HG03354 (cell line): ENCODE measurements at regions not wholly inside any gene's neighbourhood (a gene's known extent, or its start where the extent isn't known, plus 50 kb on each side); places are given as distances from the start of the nearest gene placed in this dataset.
"Not testable (repeated sequence)": the region's sequence is repeated elsewhere in the genome, so short reads cannot be mapped to it uniquely, and the experiment has no call there.

Experiments used
- ATAC-seq: cut with Tn5 transposase; IDR thresholded peaks from one replicate; pipeline ENCODE4 v1.9.1; 2021; ENCODE audit warnings: mild to moderate bottlenecking; ENCODE audit not compliant: unreplicated experiment, poor library complexity, severe bottlenecking

DNA sequence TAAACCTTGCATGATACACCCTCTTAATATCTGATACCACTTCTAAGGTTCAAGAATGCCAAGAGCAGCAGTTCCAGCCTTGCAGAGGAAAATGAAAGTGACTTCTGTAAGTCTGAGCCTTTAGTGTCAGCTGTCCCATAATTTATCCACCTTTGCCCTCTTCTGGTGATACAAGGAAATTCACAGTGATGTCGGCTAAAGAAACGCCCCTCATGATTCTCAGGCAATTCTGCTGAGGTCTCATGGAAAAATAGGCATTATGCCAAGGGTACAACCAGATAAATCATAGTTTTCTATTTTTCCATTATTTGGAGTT lies 172.2 kb upstream of the CXCL13 start:
- ATAC-seq = peak; percentile 94

DNA sequence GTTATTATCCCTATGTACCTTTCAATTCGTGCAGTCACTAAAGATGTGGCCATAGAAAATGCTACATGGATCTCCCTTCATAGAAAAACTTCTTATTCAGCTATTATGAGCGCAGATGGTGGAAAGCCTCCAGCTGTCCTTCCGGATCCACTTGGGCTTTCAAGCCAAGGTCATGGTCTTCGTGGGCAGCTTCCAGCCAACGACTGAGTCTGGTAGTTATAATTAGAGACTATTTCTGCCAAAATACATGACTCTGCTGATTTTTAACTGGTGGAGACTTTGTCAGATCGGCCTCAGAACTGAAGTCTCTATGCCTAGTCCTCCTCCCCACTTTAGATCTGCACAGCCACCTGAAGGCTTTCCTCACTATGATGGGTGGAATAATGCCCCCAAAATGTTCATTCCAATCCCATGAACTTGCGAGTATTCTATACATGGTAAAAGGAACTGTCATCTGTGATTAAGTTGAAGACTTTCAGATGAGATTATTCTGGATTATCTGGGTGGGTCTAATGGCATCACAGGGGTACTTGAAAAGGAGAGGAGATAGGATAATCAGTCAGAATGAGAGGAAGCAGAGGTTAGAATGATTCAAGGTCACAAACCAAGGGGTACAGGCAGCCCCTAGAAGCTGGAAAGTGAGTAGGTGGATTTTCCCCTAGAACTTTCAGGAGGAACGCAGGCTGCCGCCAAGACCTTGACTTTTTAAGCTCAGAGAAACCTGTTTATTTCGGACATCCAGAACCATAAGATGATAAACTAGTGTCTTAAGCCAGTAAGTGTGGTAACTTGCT lies 171.1 kb upstream of the CXCL13 start:
- no peak for ATAC-seq

DNA sequence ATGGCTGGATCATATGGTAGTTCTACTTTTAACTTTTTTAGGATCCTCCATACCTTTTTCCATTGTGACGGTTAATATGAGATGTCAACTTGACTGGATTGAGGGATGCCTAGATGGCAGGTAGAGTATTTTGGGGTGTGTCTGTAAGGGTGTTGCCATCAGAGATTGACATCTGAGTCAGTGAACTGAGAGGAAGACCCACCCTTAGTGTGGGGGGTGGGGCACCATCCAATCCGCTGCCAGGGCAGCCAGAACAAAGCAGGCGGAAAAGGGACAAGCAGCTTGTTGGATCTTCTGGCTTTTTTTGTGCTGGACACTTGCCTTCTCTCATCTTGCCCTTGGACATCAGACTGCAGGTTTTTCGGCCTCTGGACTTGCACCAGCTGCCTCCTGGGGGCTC lies 168.5 kb upstream of the CXCL13 start:
- no peak for ATAC-seq

DNA sequence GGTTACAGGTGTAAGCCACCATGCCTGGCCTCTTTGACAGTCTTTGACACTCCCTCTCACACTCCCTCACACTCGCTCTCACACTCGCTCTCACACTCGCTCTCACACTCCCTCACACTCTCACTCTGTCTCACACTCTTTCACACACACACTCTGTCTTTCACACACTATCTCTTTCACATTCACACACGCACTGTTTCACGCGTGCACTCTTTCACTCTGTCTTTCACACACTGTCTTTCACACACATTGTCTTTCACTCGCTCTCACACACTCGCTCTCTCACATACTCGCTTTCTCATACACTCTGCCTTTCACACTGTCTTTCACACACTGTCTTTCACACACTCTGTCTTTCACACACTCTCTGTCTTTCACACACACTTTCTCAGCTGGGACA lies 167.1 kb upstream of the CXCL13 start:
- no peak for ATAC-seq

DNA sequence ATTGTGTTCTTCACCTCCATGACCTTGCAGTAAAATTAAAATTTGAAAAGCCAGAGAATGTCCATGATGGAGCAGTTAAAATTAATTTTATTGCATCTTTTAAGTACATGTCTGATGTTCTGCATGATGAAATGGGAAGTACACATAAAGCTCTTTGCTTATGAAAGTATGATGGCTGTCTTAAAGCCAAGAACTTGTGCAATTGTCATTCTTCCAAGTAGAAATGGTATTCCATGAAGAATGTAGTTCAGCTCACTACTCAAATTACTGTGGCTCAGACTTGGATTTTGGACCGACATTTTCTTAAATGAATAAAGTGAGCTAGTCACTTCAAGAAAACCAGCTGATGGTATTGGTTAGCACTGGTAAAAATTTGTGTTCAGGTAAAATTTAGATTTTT lies 161.7 kb upstream of the CXCL13 start:
- ATAC-seq = no peak

DNA sequence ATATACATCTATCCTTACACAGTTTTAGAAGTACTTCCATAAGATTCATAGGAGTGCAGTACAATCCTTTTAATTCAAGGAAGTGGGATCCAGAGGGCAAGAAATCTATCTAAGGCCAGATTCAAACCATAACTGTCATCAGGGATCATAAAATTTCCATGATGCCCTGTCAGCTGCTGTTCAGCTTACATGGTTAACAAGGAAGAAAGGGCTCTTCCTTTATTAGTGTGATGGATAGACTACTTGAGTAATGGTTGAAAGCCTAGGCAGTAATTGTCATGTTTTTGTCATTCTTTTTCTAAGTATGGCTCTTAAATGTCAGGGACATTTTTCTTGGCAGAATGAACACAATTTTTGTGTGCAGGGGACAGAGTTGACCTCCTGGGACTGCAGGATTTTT lies 159.8 kb upstream of the CXCL13 start:
- no peak for ATAC-seq

DNA sequence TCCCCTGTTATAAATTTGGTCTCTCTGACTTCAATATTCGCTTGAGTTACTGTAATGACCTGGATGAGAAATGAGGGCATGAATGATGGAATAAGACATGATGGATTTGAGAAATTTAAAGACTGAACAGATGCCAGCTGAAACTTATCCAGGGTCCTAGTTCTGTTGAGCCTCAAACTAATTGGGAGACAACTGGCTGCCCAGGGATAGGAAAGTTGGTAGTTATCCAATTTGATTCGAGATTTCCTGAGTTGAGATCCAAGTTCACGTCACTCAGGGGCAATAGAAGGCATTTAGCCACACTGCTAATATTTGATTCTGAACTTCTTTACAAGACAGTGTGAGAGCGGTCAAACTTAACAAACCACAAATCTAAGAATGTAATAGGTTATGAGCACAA lies 159.0 kb upstream of the CXCL13 start:
- no peak for ATAC-seq

DNA sequence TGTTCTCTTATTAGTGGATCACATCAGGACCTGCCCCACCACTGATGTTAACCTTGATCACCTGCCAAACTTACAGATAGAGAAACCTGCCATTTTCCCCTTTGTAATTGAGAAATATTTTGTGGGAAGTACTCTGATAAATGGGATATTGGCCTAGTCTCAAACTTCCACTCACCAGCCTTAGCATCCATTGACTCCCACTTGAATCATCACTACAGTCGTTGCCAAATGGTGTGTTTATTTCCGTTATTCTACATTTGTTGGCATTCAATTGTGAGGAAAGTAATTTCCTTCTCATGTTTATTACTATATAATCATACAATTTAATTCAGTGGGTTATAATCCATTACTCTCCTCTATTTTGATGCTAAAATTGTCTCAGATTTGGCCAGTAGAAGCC lies 156.4 kb upstream of the CXCL13 start:
- no peak for ATAC-seq

DNA sequence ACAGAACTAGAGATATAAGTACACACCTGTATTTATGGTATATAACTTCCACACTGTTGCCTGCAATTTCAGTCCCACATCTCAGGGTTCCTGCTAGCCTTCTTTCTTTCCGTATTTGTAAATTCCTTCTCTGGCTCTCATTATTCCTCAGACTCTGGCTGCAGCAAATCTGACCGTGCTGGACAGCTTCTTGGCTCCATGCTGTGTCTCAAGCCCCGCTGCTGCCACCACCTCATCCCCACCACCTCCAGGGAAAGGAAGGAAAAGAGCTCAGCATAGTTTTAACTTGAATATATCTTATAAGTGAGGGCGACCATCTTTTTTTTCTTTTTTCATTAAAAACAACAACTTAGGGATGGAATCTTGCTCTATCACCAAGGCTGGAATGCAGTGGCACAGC lies 155.6 kb upstream of the CXCL13 start:
- ATAC-seq = no peak

DNA sequence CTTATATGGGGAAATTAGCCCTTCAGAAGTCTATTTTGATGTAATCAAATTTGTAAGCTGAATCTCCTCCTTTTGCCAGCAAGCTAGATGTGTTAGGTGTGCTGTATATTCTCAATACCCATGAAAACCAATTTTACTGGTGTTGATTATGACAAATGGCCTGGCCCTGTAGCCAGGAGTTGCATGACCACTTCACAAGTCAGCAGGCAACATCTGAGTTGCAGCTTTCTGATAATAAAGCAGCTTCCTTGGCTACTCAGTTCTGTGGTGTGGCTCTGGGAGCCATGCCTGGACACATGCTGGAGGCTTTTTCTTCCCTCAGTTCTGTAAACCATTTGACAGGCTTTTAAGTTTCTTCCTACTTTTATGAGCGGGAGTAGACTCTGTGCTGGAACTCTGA lies 154.1 kb upstream of the CXCL13 start:
- no peak for ATAC-seq

DNA sequence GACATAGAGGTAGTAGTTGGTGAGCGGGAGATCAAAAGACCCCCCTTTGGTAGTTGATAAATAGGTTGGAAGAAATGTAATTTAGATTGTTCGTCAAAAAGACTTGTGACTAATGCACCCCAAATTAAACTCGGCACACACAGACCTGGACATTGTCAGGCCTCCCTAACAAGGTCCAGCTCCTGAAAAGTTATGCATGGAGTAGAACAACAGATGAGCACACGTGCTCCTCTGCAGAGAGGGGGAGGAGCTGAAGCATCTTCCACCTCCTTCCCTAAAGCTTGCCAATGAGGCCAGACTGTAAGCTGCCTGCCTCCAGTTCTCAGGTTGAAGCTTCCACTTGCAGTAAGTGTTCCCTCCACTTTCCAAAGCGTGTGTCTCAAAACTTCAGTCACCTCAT lies 153.5 kb upstream of the CXCL13 start:
- not testable (repeated sequence) for ATAC-seq

DNA sequence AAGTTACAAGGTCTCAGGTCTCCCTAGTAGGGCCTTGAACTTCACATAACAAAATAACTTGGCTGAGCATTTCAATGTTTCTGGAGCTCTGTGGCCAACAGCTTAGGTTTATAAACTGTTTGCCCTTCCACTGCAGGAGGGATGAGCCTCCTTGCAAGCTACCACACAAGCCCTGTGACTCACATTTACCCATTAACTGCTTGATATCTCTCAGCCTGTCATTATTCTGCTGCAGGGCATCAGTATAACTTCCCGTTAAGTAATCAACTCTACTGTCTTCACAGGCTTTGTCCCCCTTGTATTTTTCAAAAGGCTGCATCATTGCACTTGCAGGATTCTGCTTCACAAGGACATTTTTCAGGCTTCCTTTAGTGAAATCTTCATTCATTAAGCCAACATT lies 151.7 kb upstream of the CXCL13 start:
- no peak for ATAC-seq

DNA sequence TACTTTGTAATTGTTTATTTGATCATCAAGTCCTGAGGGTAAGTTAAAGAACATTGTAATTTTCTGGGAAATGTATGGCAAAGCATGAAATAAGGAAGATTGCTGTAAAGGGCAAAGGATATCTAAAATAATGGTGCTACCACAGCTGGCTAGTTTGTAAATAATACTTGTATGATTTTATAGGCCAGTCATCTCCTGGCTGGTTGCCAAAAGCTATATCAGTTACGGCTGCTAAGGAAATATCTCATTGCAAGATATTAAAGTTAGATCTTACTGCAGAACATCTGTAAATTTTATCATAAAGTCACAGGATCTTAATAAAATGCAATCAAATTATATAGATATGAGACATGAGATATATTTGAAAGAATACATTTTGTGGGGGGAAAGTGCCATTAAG lies 150.8 kb upstream of the CXCL13 start:
- no peak for ATAC-seq

DNA sequence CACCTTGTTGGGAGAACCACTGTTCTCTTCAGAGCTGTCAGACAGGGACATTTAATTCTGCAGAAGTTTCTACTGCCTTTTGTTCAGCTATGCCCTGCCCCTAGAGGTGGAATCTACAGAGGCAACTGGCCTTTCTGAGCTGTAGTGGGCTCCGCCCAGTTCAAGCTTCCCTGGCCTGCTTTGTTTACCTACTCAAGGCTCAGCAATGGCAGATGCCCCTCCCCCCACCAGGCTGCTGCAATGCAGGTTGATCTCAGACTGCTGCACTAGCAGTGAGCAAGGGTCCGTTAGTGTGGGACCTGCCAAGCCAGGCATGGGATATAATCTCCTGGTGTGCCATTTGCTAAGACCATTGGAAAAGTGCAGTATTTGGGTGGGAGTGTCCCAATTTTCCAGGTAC lies 141.5 kb upstream of the CXCL13 start:
- ATAC-seq = not testable (repeated sequence)

DNA sequence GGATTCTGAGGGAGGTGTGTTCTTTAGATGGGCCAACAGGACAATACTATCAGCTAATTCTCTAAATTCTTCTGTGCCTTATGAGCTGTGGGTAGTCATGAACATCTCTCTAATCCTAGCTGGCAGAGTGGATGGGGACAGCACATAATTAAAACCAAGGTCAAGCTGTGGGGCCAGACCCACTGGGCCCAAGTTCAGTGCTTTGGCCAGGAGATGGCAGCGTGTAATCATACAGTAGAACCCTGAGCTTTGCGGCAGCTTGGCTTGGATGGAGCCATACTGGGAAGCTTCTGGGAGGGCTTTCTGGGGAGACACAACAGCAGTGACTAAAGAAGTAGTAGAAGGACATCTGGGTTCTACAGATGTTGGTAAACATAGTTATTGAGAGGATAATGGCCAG lies 140.3 kb upstream of the CXCL13 start:
- ATAC-seq = no peak

DNA sequence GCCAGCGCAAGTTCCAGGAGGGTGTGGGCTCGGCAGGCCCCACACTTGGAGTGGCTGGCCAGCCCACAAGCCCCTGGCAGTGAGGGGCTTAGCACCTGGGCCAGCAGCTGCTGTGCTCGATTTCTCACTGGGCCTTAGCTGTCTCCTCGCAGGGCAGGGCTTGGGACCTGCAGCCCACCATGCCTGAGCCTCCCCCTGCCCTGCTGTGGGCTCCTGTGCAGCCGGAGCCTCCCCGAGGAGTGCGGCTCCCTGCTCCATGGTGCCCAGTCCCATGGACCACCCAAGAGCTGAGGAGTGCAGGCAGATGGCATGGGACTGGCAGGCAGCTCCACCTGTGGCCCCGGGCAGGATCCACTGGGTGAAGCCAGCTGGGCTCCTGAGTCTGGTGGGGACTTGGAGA lies 139.2 kb upstream of the CXCL13 start:
- no peak for ATAC-seq

DNA sequence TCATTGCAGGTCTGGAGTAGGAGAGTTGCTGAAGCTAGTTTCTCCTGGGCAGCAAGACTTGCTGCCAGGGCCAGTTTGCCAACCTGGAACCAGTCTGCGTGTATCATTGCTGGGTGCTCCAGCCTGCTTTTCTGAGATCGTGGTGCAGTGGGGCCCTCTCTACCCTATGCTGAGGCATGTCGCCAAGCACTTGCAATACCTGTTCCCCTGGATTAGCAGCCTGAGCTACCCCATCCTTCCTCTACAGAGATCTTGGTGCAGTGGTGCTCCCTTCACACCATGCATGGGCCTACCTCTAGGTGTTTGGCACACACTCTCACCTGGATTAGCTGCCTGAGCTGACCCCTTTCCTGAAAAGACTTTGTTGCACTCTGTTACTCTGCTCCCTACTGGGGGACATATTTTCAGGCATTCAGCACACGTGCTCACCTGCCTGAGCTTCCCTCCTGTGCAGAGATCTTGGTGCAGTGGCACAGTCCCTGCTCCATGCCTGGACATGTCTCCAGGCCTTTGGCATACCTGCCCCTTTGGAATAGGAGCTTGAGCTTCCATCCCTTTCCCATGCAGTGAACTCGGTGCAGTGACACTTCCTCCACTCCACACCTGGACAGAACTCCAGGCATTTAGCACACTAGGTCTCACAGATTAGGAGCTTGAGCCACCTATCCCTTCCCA lies 133.7 kb upstream of the CXCL13 start:
- ATAC-seq = no peak

DNA sequence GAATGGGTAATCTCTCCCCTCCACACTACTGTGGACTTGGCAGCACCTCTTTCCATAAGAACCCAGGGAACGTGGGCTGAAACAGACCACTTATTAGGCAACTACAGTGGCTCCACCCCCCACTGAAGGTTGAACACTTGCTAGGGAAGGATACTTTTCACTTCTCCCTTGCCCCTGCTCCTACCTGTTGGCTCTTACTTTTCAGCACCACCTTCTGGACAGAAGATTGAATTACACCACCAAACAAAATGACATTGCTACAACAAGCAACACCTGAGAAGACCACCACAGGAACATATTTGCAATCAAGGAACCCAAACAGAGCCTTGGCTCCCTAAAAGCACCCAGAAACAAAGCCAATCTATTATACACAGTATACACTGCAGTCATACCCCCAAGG lies 132.1 kb upstream of the CXCL13 start:
- no peak for ATAC-seq

DNA sequence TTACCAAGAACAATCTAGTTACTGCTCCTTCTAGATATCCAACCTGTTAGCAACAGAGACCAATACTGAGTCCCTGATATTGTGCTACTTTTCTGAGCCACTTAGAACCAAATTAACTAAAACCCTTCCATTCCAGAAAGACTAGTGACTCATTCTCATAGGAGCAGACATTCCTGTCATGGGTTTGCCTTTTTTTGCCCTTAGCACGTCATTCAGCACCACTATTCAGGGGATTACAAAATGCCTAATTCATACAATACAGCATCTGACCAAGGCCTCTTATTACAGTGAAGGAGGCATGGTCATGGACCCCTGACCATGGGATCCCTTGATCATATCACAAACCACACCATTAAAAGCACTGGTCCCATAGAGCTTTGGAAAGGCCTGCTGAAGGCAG lies 123.8 kb upstream of the CXCL13 start:
- no peak for ATAC-seq

DNA sequence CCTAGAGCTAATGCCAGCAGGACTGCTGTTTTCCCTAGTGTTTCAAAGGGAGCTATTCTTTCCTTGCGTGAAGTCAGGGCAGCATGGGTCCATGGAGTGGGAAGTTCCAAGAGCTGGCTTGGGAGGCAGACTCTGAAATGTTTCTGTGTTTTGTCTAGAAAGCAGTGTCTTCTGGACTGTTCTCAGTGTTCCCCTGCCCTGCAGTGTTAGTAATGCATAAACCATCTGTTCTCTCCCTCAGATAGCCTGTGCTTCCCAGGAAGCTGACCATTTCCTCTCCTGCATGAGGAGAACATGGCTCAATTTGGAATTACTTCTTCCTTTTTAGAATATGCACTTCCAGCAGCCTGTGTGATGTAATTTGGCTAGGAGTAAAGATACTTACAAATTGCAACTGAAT lies 116.7 kb upstream of the CXCL13 start:
- ATAC-seq = no peak

DNA sequence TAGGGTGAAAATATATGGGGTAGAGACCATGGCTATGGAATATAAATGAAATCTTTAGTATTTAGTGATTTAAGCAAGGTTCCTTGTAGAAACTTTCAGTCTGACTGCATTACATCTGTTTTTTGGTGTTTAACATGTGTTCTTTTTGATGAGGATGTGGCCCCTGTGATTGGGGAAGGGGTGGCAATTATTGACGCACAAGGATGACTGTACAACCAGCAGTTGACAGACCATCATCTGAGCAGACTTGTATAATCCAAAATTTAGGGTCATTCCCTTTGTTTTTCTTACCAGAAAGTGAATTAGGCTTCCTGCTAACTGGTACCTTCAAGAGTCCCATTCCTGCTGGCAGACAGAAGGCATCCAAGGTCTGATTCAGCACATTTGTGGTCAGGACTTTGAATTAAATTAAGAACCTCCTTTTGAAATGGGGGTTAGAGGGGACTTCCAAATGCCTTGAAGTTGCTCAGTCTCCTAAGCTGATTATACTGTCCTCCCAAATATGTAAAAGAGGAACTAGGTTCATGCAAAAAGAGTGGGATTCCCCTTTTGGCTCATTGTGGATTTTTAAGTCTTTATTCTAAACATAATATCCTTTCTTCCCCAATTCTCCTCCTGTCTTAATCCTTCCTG lies 112.4 kb upstream of the CXCL13 start:
- peak; percentile 52 for ATAC-seq
